GM12873 (cell line): ENCODE measurements at regions not wholly inside any gene's neighbourhood (a gene's known extent, or its start where the extent isn't known, plus 50 kb on each side); places are given as distances from the start of the nearest gene placed in this dataset.

Source experiments
- CTCF ChIP-seq: IDR thresholded peaks from 2 replicates; pipeline ENCODE4 v1.5.1; 2012; ENCODE audit warnings: low read depth, mild to moderate bottlenecking, moderate library complexity, low read length, control low read depth; ENCODE audit not compliant: insufficient read depth; ENCODE audit errors: missing control alignments

GRCh38 chr10:61565819-61566560, 96.7 kb upstream of the CABCOCO1 start:
- TF ChIP-seq CTCF: no peak

GRCh38 chr10:61564444-61564843, 98.3 kb upstream of the CABCOCO1 start:
- TF ChIP-seq CTCF: no peak

GRCh38 chr10:61559615-61560014, 103.1 kb upstream of the CABCOCO1 start:
- no peak for TF ChIP-seq CTCF

GRCh38 chr10:61558188-61558587, 104.5 kb upstream of the CABCOCO1 start:
- no peak for TF ChIP-seq CTCF

- no peak for TF ChIP-seq CTCF
Observed at GRCh38 chr10:61554925-61555324, 101.7 kb upstream of the TMEM26 start.

GRCh38 chr10:61549861-61550260, 96.7 kb upstream of the TMEM26 start:
- TF ChIP-seq CTCF: no peak

- TF ChIP-seq CTCF: no peak
Observed at GRCh38 chr10:61548364-61548763, 95.2 kb upstream of the TMEM26 start.
